ENCODE measurements at regions not wholly inside any gene's neighbourhood (a gene's known extent, or its start where the extent isn't known, plus 50 kb on each side); places are given as distances from the start of the nearest gene placed in this dataset.

DNA sequence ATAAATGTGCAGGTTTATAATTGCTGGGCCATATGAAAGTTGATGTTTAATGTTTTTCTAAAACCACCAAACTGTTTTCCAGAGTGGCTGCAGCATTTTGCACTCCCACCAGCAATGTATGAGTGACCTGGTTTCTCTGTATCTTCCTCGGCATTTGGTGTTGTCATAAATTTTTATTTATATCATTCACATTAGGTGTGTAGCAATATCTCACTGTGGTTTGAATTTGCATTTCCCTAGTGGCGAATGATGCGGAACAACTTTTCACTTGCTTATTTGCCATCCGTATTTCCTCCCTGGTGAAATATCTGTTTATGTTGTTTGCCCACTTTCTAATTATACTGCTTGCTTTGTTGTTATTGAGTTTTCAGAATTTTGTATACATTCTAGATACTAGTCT is 295.7 kb upstream of the TUT7 start:
- no peak for TF ChIP-seq POLR2AphosphoS5 (IDR thresholded peaks at IDR 0.05)
- TF ChIP-seq, protein P1, sequence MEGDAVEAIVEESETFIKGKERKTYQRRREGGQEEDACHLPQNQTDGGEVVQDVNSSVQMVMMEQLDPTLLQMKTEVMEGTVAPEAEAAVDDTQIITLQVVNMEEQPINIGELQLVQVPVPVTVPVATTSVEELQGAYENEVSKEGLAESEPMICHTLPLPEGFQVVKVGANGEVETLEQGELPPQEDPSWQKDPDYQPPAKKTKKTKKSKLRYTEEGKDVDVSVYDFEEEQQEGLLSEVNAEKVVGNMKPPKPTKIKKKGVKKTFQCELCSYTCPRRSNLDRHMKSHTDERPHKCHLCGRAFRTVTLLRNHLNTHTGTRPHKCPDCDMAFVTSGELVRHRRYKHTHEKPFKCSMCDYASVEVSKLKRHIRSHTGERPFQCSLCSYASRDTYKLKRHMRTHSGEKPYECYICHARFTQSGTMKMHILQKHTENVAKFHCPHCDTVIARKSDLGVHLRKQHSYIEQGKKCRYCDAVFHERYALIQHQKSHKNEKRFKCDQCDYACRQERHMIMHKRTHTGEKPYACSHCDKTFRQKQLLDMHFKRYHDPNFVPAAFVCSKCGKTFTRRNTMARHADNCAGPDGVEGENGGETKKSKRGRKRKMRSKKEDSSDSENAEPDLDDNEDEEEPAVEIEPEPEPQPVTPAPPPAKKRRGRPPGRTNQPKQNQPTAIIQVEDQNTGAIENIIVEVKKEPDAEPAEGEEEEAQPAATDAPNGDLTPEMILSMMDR (IDR thresholded peaks at IDR 0.05 in 8 of 11, conservative IDR thresholded peaks at IDR 0.05 in 3 of 11), result no peak
- TF ChIP-seq POLR2A (IDR thresholded peaks at IDR 0.05), result no peak

Measured in spleen (tissue), 7 donors.